ENCODE measurements at regions not wholly inside any gene's neighbourhood (a gene's known extent, or its start where the extent isn't known, plus 50 kb on each side); places are given as distances from the start of the nearest gene placed in this dataset.

GRCh38 chr5:104312481-104312880, 749.9 kb upstream of the NUDT12 start:
- TF ChIP-seq YY1 (IDR thresholded peaks at IDR 0.05; ENCODE audit: low read depth) (no peak), TCF12 (IDR thresholded peaks at IDR 0.05) (no peak), TAF1 (IDR thresholded peaks at IDR 0.05; ENCODE audit: borderline replicate concordance, low read depth, low read length) (no peak), TEAD4 (IDR thresholded peaks at IDR 0.05; ENCODE audit: borderline replicate concordance, insufficient read depth) (no peak)
- TF ChIP-seq, protein P1, sequence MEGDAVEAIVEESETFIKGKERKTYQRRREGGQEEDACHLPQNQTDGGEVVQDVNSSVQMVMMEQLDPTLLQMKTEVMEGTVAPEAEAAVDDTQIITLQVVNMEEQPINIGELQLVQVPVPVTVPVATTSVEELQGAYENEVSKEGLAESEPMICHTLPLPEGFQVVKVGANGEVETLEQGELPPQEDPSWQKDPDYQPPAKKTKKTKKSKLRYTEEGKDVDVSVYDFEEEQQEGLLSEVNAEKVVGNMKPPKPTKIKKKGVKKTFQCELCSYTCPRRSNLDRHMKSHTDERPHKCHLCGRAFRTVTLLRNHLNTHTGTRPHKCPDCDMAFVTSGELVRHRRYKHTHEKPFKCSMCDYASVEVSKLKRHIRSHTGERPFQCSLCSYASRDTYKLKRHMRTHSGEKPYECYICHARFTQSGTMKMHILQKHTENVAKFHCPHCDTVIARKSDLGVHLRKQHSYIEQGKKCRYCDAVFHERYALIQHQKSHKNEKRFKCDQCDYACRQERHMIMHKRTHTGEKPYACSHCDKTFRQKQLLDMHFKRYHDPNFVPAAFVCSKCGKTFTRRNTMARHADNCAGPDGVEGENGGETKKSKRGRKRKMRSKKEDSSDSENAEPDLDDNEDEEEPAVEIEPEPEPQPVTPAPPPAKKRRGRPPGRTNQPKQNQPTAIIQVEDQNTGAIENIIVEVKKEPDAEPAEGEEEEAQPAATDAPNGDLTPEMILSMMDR (IDR thresholded peaks at IDR 0.05), result no peak
